ENCODE measurements at regions not wholly inside any gene's neighbourhood (a gene's known extent, or its start where the extent isn't known, plus 50 kb on each side); places are given as distances from the start of the nearest gene placed in this dataset.

DNA sequence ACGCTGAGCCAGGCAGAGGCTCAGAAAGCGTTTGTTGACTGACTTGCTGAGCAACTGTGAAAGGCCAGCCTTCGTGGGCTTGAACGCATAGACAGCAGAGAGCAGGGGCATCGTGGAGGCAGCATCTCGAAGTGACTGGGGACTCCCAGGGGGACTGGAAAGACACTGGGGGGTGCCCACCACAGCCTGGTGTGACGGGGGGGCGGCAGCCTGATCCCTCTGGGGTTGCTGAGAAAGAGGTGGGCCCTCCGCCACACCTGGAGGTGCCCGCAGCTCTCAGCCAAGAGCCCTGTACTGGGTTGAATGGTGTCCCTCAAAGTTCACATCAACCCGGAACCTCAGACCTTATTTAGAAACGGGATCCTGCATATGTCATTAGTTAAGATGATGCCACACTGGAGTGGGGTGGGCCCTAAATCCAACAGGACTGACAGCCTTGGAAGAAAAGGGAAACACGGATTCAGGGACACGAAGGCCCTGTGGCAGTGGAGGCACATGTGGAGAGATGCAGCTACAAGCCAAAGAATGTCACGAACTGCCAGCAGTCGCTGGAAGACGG is 84.6 kb downstream of the RFLNA start:
- no peak for DNase-seq
- TF ChIP-seq, protein P1, sequence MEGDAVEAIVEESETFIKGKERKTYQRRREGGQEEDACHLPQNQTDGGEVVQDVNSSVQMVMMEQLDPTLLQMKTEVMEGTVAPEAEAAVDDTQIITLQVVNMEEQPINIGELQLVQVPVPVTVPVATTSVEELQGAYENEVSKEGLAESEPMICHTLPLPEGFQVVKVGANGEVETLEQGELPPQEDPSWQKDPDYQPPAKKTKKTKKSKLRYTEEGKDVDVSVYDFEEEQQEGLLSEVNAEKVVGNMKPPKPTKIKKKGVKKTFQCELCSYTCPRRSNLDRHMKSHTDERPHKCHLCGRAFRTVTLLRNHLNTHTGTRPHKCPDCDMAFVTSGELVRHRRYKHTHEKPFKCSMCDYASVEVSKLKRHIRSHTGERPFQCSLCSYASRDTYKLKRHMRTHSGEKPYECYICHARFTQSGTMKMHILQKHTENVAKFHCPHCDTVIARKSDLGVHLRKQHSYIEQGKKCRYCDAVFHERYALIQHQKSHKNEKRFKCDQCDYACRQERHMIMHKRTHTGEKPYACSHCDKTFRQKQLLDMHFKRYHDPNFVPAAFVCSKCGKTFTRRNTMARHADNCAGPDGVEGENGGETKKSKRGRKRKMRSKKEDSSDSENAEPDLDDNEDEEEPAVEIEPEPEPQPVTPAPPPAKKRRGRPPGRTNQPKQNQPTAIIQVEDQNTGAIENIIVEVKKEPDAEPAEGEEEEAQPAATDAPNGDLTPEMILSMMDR (IDR thresholded peaks at IDR 0.05): no peak
- no peak for TF ChIP-seq POLR2A (IDR thresholded peaks at IDR 0.05)
- intact Hi-C loops (cut with DNase I; ENCODE audit: low total_unique reads): loop anchor here (10.0 kb wide), 1 partner anchor 45 kb away; no protein-coding TSS in a partner anchor
- H3K27ac ChIP-seq: peak overlapping the region; percentile 82 to 83
- peaks cover 42% of the 10 kb centered on the region for H3K4me1 ChIP-seq
- no peaks in the 10 kb centered on the region for H3K27me3 ChIP-seq
- no peaks in the 10 kb centered on the region for H3K36me3 ChIP-seq (ENCODE audit: low read depth, missing control alignments)
- no peak overlapping the region for H3K4me3 ChIP-seq
- no peaks in the 10 kb centered on the region for H3K9me3 ChIP-seq
- 51 to 73% methylated on average over 8 to 17 of the region's 17 CpGs for WGBS, 2 donors

DNA sequence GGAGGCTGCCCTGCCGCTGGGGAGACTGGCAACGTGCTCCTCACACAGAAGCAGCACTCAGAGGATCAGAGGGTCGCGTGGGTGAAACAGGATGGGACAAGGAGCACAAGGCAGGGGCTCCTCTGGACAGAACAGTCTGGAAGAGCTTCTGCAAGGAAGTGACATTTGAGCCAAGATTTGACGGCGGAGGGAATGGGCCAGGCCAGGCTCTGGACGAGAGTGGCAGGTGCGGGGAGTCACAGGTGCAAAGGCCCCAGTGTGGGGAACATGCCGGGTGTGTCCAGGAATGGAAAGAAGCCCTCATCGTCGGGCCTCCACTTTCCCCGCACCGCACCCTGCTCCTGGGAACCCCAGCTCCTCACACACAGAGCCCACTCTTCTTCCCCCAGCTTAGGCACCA is 84.0 kb downstream of the RFLNA start:
- H3K4me1 ChIP-seq: peaks cover 43% of the 10 kb centered on the region
- no peaks in the 10 kb centered on the region for H3K9me3 ChIP-seq
- no peak overlapping the region for H3K4me3 ChIP-seq
- H3K27ac ChIP-seq: peak overlapping the region; percentile 82 to 83
- WGBS, 2 donors: 81 to 87% methylated on average over 13 of the region's 13 CpGs
- H3K36me3 ChIP-seq (ENCODE audit: low read depth, missing control alignments): no peaks in the 10 kb centered on the region
- intact Hi-C loops (cut with DNase I; ENCODE audit: low total_unique reads): loop anchor here (10.0 kb wide), 1 partner anchor 46 kb away; no protein-coding TSS in a partner anchor
- no peak for TF ChIP-seq POLR2A (IDR thresholded peaks at IDR 0.05)
- TF ChIP-seq, protein P1 (IDR thresholded peaks at IDR 0.05): no peak
- no peaks in the 10 kb centered on the region for H3K27me3 ChIP-seq
- DNase-seq: no peak

DNA sequence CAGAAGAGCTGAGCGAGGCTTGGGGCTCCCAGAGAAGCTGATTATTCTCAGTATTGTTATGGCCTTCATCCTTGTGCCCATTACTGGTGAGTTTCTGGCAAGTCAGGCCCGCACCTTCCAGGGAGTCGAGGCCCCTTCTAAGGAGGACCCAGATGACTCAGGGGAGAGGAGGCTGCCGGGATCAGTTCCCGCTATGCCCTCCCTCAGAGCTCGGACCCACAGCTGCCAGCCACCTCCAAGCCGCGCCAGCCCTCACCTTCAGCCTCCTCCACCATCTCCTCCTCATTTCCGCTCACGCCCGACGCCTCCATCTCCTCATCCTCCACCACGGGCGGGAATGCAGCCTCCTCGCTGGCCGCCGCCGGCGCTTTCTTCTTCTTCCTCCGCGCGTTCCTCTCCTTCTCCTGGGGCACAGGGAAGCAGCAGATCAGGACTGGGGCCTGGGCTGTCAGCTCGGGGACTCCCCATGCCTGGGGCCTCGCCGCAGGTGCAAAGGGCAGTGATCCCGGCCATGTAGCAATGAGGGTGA is 83.2 kb downstream of the RFLNA start:
- intact Hi-C loops (cut with DNase I; ENCODE audit: low total_unique reads): loop anchor here (10.0 kb wide), 1 partner anchor 47 kb away; no protein-coding TSS in a partner anchor
- no peaks in the 10 kb centered on the region for H3K9me3 ChIP-seq
- TF ChIP-seq, protein P1 (IDR thresholded peaks at IDR 0.05): no peak
- TF ChIP-seq POLR2A (IDR thresholded peaks at IDR 0.05): no peak
- H3K36me3 ChIP-seq (ENCODE audit: low read depth, missing control alignments): no peaks in the 10 kb centered on the region
- no peak overlapping the region for H3K4me3 ChIP-seq
- WGBS, 2 donors: 90 to 91% methylated on average over 26 of the region's 26 CpGs
- no peak for DNase-seq
- no peak overlapping the region for H3K27ac ChIP-seq
- no peaks in the 10 kb centered on the region for H3K27me3 ChIP-seq
- H3K4me1 ChIP-seq: peaks cover 43% of the 10 kb centered on the region

DNA sequence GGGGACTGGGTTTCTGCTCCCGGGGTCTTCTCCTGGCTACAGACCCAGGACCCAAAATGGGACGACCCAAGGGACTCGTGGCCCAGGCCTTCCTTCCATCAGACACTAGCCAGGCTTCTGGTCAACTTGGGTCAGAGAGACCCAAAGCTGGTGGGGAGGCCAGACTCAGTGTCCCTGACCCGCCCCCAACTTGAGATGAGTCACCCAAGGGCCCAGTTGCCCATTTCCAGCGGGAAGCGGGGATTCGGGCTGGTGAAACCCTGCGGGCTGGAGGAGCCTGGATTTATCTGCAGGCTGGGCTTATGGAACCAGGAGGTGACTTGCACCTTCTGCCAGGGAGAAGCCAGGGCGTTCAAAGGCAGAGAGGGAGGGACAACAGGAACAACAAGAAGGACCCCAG is 81.5 kb downstream of the RFLNA start:
- 84 to 90% methylated on average over 9 of the region's 9 CpGs for WGBS, 2 donors
- intact Hi-C loops (cut with DNase I; ENCODE audit: low total_unique reads): loop anchor here (10.0 kb wide), 1 partner anchor 48 kb away; no protein-coding TSS in a partner anchor
- no peak for DNase-seq
- Histone ChIP-seq H3K27ac (peak overlapping the region in 1 of 2 donors; percentile 41), H3K9me3 (no peaks in the 10 kb centered on the region), H3K4me1 (peaks cover 42% of the 10 kb centered on the region), H3K36me3 (ENCODE audit: low read depth, missing control alignments) (no peaks in the 10 kb centered on the region), H3K4me3 (no peak overlapping the region), H3K27me3 (no peaks in the 10 kb centered on the region)
- TF ChIP-seq, protein P1 (IDR thresholded peaks at IDR 0.05): no peak
- no peak for TF ChIP-seq POLR2A (IDR thresholded peaks at IDR 0.05)

DNA sequence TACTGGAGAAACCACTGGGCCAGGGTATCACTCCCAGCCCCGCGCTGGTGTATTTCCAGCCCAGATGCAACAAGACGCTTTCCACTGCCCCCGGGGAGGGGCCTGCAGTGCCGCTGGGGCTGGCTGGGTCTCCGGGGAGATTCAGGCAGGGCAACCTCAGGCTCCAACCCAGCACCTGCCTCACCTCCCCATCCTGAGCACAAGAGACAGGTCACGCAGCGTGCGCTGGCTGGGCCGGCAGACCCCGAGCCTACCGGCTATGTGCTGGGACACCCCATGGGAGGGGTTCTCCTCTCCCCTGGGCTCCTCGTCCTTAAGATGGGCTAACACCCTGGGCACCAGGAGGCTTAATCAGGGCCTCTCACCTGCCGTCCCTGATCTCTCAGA is 80.9 kb downstream of the RFLNA start:
- 92 to 96% methylated on average over 3 to 14 of the region's 14 CpGs for WGBS, 2 donors
- Histone ChIP-seq H3K4me3 (no peak overlapping the region), H3K27me3 (no peaks in the 10 kb centered on the region), H3K4me1 (peaks cover 41% of the 10 kb centered on the region), H3K9me3 (no peaks in the 10 kb centered on the region), H3K36me3 (ENCODE audit: low read depth, missing control alignments) (no peaks in the 10 kb centered on the region), H3K27ac (peak overlapping the region in 1 of 2 donors; percentile 41)
- no peak for TF ChIP-seq POLR2A (IDR thresholded peaks at IDR 0.05)
- TF ChIP-seq, protein P1 (IDR thresholded peaks at IDR 0.05): no peak
- DNase-seq: no peak
- intact Hi-C loops (cut with DNase I; ENCODE audit: low total_unique reads): loop anchor here (10.0 kb wide), 1 partner anchor 49 kb away; no protein-coding TSS in a partner anchor
